ENCODE measurements at regions not wholly inside any gene's neighbourhood (a gene's known extent, or its start where the extent isn't known, plus 50 kb on each side); places are given as distances from the start of the nearest gene placed in this dataset.
"Not testable (repeated sequence)": the region's sequence is repeated elsewhere in the genome, so short reads cannot be mapped to it uniquely, and the experiment has no call there.

DNA sequence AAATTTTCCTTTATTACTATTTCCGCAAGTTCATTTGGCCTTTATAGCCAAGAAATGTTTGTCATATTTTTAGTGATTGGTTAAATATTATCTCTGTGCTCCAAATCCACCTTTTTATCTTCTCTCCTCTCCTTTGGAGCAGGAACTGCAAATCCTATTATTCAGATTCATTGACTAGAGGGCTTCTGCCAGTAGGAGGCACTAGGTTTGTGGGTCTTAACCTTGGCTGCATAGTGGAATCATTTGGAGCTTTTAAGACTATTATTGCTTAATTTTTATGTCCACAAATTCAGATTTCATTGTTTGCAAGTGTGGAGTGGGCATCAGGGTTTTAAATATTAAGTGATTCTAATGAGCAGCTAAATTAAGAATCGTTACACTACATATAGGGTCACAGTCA, 75.3 kb upstream of the SYT10 start:
- Histone ChIP-seq H3K9ac (ENCODE audit: low read length) (no peak overlapping the region), H3K27me3 (ENCODE audit: insufficient read depth, low read length) (no peaks in the 10 kb centered on the region), H3F3A (ENCODE audit: insufficient read depth, low read length) (no peaks in the 10 kb centered on the region), H3K9me2 (ENCODE audit: low read depth, low read length) (no peaks in the 10 kb centered on the region), H3K4me1 (ENCODE audit: insufficient read depth, low read length, severe bottlenecking) (no peaks in the 10 kb centered on the region), H3K4me3 (ENCODE audit: low read depth, low read length, poor library complexity, severe bottlenecking) (no peak overlapping the region), H4K20me1 (ENCODE audit: insufficient read depth, low read length) (no peaks in the 10 kb centered on the region), H3K79me2 (ENCODE audit: insufficient read depth, low read length) (no peaks in the 10 kb centered on the region), H3K4me2 (ENCODE audit: low read length) (no peak overlapping the region), H3K27ac (ENCODE audit: low read depth, low read length, poor library complexity, severe bottlenecking) (no peak overlapping the region), H2AFZ (ENCODE audit: low read length) (no peak overlapping the region), H3K36me3 (ENCODE audit: insufficient read depth, low read length) (no peaks in the 10 kb centered on the region), H3K9me3 (ENCODE audit: low read length) (no peaks in the 10 kb centered on the region)
- TF ChIP-seq EZH2 (IDR thresholded peaks at IDR 0.05; ENCODE audit: borderline replicate concordance, low read length) = no peak
- TF ChIP-seq, protein P1, sequence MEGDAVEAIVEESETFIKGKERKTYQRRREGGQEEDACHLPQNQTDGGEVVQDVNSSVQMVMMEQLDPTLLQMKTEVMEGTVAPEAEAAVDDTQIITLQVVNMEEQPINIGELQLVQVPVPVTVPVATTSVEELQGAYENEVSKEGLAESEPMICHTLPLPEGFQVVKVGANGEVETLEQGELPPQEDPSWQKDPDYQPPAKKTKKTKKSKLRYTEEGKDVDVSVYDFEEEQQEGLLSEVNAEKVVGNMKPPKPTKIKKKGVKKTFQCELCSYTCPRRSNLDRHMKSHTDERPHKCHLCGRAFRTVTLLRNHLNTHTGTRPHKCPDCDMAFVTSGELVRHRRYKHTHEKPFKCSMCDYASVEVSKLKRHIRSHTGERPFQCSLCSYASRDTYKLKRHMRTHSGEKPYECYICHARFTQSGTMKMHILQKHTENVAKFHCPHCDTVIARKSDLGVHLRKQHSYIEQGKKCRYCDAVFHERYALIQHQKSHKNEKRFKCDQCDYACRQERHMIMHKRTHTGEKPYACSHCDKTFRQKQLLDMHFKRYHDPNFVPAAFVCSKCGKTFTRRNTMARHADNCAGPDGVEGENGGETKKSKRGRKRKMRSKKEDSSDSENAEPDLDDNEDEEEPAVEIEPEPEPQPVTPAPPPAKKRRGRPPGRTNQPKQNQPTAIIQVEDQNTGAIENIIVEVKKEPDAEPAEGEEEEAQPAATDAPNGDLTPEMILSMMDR (IDR thresholded peaks at IDR 0.05; ENCODE audit: low read length) = peak; percentile 39

DNA sequence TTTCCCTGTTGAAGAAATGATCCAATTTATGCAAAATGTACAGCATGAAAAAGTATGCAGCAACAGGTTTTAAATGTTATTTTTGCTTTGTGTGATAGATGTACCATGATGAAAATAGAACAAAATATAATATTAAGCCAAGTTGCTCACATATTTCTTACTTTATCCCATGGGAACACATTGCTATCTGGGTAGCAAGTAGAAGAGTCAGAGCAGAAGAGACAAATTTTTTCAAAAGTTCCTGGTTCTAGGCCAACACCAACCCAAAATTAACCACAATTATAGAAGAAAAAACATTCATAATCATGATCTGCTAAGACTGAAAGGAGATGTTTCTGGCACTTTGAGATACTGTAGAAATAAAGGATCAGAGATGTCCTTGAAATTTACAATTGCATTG, 79.9 kb upstream of the SYT10 start:
- Histone ChIP-seq H3K4me2 (ENCODE audit: low read length) (no peak overlapping the region), H3K4me1 (ENCODE audit: insufficient read depth, low read length, severe bottlenecking) (no peaks in the 10 kb centered on the region), H3K27ac (ENCODE audit: low read depth, low read length, poor library complexity, severe bottlenecking) (no peak overlapping the region), H3K79me2 (ENCODE audit: insufficient read depth, low read length) (no peaks in the 10 kb centered on the region), H3K4me3 (ENCODE audit: low read depth, low read length, poor library complexity, severe bottlenecking) (no peak overlapping the region), H3K9me3 (ENCODE audit: low read length) (no peaks in the 10 kb centered on the region), H3F3A (ENCODE audit: insufficient read depth, low read length) (no peaks in the 10 kb centered on the region), H3K36me3 (ENCODE audit: insufficient read depth, low read length) (no peaks in the 10 kb centered on the region), H3K9ac (ENCODE audit: low read length) (no peak overlapping the region), H3K27me3 (ENCODE audit: insufficient read depth, low read length) (no peaks in the 10 kb centered on the region), H2AFZ (ENCODE audit: low read length) (no peak overlapping the region), H3K9me2 (ENCODE audit: low read depth, low read length) (no peaks in the 10 kb centered on the region), H4K20me1 (ENCODE audit: insufficient read depth, low read length) (no peaks in the 10 kb centered on the region)
- TF ChIP-seq EZH2 (IDR thresholded peaks at IDR 0.05; ENCODE audit: borderline replicate concordance, low read length) = no peak
- TF ChIP-seq, protein P1 (IDR thresholded peaks at IDR 0.05; ENCODE audit: low read length) = no peak

DNA sequence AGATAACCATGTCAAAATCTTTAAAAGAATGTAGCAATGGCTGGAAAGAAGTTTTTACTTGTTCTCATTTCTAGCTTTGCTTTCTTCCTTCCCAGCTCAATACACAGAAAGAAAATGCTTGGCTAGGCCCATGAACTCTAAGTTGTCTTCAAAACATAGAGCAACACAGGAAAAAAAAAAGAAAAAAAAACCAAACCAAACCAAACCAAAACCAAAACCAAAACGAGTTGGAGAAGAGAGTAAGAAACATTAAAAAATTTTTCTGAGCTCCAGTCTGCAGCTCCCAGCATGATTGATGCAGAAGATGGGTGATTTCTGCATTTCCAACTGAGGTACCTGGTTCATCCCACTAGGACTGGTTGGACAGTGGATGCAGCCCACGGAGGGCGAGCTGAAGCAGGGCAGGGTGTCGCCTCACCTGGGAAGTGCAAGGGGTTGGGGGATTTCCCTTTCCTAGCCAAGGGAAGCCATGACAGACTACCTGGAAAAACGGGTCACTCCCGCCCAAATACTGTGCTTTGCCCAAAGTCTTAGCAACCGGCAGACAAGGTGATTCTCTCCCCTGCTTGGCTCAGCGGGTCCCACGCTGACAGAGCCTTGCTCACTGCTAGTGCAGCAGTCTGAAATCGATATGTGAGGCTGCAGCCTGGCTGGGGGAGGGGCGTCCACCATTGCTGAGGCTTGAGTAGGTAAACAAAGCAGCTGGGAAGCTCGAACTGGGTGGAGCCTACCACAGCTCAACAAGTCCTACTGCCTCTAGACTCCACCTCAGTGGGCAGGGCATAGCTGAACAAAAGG, 81.1 kb upstream of the SYT10 start:
- not testable (repeated sequence) for H3K9me2 ChIP-seq (ENCODE audit: low read depth, low read length); H3K36me3 ChIP-seq (ENCODE audit: insufficient read depth, low read length); H3K4me2 ChIP-seq (ENCODE audit: low read length); H3K79me2 ChIP-seq (ENCODE audit: insufficient read depth, low read length); H4K20me1 ChIP-seq (ENCODE audit: insufficient read depth, low read length); H3K27me3 ChIP-seq (ENCODE audit: insufficient read depth, low read length); H3K9me3 ChIP-seq (ENCODE audit: low read length); H2AFZ ChIP-seq (ENCODE audit: low read length); H3K9ac ChIP-seq (ENCODE audit: low read length); H3K27ac ChIP-seq (ENCODE audit: low read depth, low read length, poor library complexity, severe bottlenecking); H3F3A ChIP-seq (ENCODE audit: insufficient read depth, low read length); H3K4me1 ChIP-seq (ENCODE audit: insufficient read depth, low read length, severe bottlenecking); H3K4me3 ChIP-seq (ENCODE audit: low read depth, low read length, poor library complexity, severe bottlenecking)

- TF ChIP-seq EZH2 (IDR thresholded peaks at IDR 0.05; ENCODE audit: borderline replicate concordance, low read length) = no peak
- TF ChIP-seq, protein P1 (IDR thresholded peaks at IDR 0.05; ENCODE audit: low read length) = no peak
- no peaks in the 10 kb centered on the region for H4K20me1 ChIP-seq (ENCODE audit: insufficient read depth, low read length)
- no peaks in the 10 kb centered on the region for H3K36me3 ChIP-seq (ENCODE audit: insufficient read depth, low read length)
- no peaks in the 10 kb centered on the region for H3K4me1 ChIP-seq (ENCODE audit: insufficient read depth, low read length, severe bottlenecking)
- H2AFZ ChIP-seq (ENCODE audit: low read length) = no peak overlapping the region
- no peak overlapping the region for H3K4me3 ChIP-seq (ENCODE audit: low read depth, low read length, poor library complexity, severe bottlenecking)
- H3K9me3 ChIP-seq (ENCODE audit: low read length) = no peaks in the 10 kb centered on the region
- no peak overlapping the region for H3K9ac ChIP-seq (ENCODE audit: low read length)
- H3K27me3 ChIP-seq (ENCODE audit: insufficient read depth, low read length) = no peaks in the 10 kb centered on the region
- H3K9me2 ChIP-seq (ENCODE audit: low read depth, low read length) = no peaks in the 10 kb centered on the region
- H3K79me2 ChIP-seq (ENCODE audit: insufficient read depth, low read length) = no peaks in the 10 kb centered on the region
- H3F3A ChIP-seq (ENCODE audit: insufficient read depth, low read length) = no peaks in the 10 kb centered on the region
- H3K27ac ChIP-seq (ENCODE audit: low read depth, low read length, poor library complexity, severe bottlenecking) = no peak overlapping the region
- no peak overlapping the region for H3K4me2 ChIP-seq (ENCODE audit: low read length)
These were observed 89.4 kb upstream of the SYT10 start for GRCh38 chr12:33529031-33529430.

Measured in OCI-LY1 (cell line).